B cell (primary cell): ENCODE measurements at regions not wholly inside any gene's neighbourhood (a gene's known extent, or its start where the extent isn't known, plus 50 kb on each side); places are given as distances from the start of the nearest gene placed in this dataset.

Source experiments
- CTCF ChIP-seq: fragments of 200-600 bp; IDR thresholded peaks from one replicate; pipeline ENCODE4 v1.8.0; 2022; ENCODE audit warnings: antibody characterized with exemption, mild to moderate bottlenecking
- EZH2 ChIP-seq: IDR thresholded peaks from 2 replicates; pipeline ENCODE4 v1.6.1; 2012; ENCODE audit warnings: borderline replicate concordance, low read depth, mild to moderate bottlenecking, moderate library complexity, low read length; ENCODE audit not compliant: insufficient read depth, poor library complexity, severe bottlenecking

DNA sequence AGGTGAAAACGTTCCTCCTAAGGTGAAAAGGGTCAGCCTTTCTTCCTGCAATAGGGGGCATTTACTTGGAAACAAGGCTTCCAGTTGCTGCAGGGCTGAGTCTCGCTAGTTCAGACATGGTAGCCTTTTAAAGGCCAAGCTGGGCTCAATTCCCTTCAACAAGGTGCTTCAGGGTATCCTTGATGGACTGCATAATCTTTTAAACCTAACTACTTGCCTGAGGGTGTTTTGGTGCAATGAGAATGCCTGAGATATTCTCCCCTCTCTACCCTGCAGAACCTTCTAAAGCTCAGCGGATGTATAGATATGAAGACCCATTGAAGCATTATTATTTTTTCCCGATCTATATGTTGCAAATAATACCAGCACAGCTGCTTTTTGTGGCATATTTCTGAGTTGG is 416.1 kb downstream of the QKI start:
- TF ChIP-seq CTCF (no peak), EZH2 (no peak)
